ENCODE measurements at regions not wholly inside any gene's neighbourhood (a gene's known extent, or its start where the extent isn't known, plus 50 kb on each side); places are given as distances from the start of the nearest gene placed in this dataset.
A peak's percentile ranks its signal among the peaks of the same experiment; 100 is the strongest.

DNA sequence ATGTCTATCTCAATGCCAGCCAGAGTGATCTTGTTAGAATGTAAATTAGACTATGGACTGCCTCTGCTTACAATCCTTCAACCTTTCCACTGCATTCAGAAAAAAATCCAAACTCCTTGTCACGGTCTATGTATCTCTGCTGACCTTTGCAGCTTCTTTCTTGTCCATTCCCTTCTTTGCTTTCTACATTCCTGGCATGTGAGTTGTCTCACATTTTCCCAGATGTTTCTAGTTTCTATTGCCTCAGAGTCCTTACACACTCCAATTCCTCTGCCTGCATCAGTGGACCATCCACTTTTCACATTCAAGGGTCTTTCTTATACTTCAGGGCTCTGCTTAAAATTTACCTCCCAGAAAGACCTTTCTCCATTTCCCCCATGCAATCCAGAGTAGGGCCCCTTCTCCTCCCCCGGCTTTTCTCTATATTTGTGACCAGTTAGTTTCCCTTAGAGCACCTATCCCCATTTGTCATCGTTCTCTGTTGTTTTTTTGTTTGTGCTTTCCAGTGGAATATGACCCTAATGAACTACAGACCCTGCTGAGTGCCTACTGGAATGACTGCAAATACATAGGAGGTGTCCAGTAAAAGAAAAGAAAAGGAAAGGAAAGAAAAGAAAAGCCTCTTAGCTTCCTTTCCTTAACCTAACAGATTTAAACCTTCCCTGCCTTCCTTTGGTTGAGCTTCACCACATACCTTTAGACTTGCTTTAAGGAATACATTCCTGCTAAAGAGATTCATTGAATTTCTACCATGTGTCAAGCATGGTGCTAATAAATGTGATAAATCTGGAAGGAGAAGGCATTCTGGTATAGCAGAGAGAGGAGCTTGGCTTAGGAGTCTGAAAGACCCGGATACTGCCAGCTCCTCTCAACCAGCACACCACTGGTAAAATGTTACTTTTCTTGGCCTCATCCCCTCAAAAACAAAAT lies 102.0 kb downstream of the DIRAS3 start:
- Histone ChIP-seq H3K9me3 (no peaks in the 10 kb centered on the region), H3K36me3 (no peaks in the 10 kb centered on the region), H3K27me3 (no peaks in the 10 kb centered on the region), H3K4me3 (no peak overlapping the region), H3K27ac (no peak overlapping the region), H3K4me1 (peaks cover 0 to 25% (median 10%) of the 10 kb centered on the region in 4 donors)
- intact Hi-C loops (cut with DNase I; ENCODE audit: low total_unique reads) = no loop called here
- no peak for DNase-seq
- TF ChIP-seq, protein P1, sequence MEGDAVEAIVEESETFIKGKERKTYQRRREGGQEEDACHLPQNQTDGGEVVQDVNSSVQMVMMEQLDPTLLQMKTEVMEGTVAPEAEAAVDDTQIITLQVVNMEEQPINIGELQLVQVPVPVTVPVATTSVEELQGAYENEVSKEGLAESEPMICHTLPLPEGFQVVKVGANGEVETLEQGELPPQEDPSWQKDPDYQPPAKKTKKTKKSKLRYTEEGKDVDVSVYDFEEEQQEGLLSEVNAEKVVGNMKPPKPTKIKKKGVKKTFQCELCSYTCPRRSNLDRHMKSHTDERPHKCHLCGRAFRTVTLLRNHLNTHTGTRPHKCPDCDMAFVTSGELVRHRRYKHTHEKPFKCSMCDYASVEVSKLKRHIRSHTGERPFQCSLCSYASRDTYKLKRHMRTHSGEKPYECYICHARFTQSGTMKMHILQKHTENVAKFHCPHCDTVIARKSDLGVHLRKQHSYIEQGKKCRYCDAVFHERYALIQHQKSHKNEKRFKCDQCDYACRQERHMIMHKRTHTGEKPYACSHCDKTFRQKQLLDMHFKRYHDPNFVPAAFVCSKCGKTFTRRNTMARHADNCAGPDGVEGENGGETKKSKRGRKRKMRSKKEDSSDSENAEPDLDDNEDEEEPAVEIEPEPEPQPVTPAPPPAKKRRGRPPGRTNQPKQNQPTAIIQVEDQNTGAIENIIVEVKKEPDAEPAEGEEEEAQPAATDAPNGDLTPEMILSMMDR (IDR thresholded peaks at IDR 0.05) = no peak

DNA sequence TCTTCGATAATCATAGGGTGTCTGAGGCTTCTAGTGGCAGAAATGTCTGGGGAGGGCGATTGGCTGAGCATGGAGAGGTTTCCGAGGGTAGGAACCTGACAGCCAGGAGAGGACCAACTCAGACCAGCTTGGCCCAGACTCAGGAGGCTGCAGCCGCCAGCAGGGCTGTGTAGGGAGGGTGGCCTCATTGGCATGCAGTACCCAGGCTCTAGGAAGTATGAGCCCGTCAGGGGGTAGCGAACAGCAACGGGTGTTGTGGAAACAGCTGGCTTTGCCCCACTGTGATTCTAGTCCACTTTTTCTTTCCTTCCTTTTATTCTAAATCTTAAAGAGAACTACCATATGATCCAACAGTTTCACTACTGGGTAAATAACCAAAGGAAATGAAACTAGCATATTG lies 103.3 kb downstream of the DIRAS3 start:
- peak overlapping the region; percentile 11 to 56 for H3K27ac ChIP-seq
- TF ChIP-seq, protein P1 (IDR thresholded peaks at IDR 0.05) = no peak
- H3K27me3 ChIP-seq = no peaks in the 10 kb centered on the region
- no peaks in the 10 kb centered on the region for H3K9me3 ChIP-seq
- H3K4me1 ChIP-seq = peaks cover 0 to 25% (median 10%) of the 10 kb centered on the region in 4 donors
- no peaks in the 10 kb centered on the region for H3K36me3 ChIP-seq
- intact Hi-C loops (cut with DNase I; ENCODE audit: low total_unique reads) = no loop called here
- DNase-seq = no peak
- H3K4me3 ChIP-seq = no peak overlapping the region

DNA sequence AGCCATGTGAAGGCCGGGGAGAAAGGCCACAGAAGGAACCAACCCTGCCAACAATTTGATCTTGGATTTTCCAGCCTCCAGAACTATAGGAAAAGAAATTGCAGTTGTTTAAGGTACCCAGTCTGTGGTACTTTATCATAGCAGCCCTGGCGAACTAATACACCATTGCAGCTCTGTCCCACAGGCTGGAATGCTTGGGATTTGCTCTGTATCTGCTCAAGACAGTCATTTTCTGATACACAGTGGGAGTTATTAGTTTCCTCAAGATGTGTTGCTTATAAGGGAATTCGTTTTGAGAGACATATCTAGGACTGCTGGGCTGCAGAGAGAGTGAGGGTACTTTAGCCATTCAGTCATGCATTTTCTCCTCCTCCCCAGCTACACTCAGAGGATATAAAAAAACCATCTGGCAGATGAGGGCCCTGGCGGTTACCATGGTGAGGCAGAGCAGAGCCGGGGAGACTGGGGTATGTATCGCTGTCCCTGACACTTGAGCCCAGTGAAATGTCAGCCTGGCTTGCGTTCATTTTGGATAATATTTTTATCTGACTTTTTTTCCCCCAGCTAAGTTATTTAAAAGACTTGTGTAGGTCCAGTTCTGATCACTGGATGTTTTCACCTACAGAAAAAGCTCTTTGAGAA lies 104.6 kb downstream of the DIRAS3 start:
- no peaks in the 10 kb centered on the region for H3K27me3 ChIP-seq
- H3K4me3 ChIP-seq = no peak overlapping the region
- H3K27ac ChIP-seq = peak overlapping the region in 1 of 2 donors; percentile 56
- H3K9me3 ChIP-seq = no peaks in the 10 kb centered on the region
- TF ChIP-seq, protein P1 (IDR thresholded peaks at IDR 0.05) = no peak
- intact Hi-C loops (cut with DNase I; ENCODE audit: low total_unique reads) = no loop called here
- no peaks in the 10 kb centered on the region for H3K36me3 ChIP-seq
- H3K4me1 ChIP-seq = peaks cover 0 to 25% (median 10%) of the 10 kb centered on the region in 4 donors
- DNase-seq = no peak

DNA sequence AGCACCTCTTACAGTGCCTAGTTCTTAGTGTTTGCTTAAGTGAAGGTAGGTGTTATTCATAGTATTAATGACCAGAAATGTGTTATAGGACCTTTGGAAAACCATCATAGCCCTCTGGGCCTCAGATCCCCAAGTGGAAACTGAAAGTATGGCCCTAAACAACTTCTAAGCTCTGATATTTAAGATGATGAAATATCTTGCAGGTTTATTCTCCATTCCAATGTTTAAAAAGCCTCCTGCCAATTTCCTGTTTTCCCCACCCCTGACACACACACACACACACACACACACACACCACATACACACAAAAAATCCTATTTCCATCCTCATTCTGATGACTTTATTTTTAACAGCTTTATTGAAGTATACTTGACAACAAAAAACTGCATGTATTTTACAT lies 108.2 kb downstream of the DIRAS3 start:
- intact Hi-C loops (cut with DNase I; ENCODE audit: low total_unique reads) = no loop called here
- TF ChIP-seq, protein P1 (IDR thresholded peaks at IDR 0.05) = no peak
- no peaks in the 10 kb centered on the region for H3K27me3 ChIP-seq
- no peak for DNase-seq
- no peaks in the 10 kb centered on the region for H3K9me3 ChIP-seq
- no peak overlapping the region for H3K4me3 ChIP-seq
- no peak overlapping the region for H3K27ac ChIP-seq
- no peaks in the 10 kb centered on the region for H3K36me3 ChIP-seq
- H3K4me1 ChIP-seq = peaks cover 0 to 19% (median 10%) of the 10 kb centered on the region in 4 donors

DNA sequence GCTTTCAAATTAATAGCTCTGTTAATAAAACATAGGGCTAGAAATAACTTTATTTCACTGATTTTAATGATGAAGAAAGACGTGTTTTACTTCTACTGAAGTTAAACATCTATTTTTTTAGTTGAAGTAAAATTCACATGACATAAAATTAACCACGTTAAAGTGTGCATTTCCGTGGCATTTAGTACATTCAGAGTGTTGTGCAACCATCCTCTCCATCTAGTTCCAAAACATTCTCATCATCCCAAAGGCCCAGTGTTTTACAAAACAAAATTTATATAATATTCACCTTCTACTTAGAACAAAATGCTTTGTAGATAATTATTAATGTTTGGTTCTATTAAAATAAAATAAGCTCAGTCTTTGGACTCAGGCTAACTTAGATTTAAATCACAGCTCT lies 108.5 kb upstream of the GNG12 start:
- Histone ChIP-seq H3K36me3 (no peaks in the 10 kb centered on the region), H3K4me3 (no peak overlapping the region), H3K9me3 (no peaks in the 10 kb centered on the region), H3K27ac (no peak overlapping the region), H3K4me1 (peaks cover 0 to 13% (median 7%) of the 10 kb centered on the region in 4 donors), H3K27me3 (no peaks in the 10 kb centered on the region)
- DNase-seq = no peak
- TF ChIP-seq, protein P1 (IDR thresholded peaks at IDR 0.05) = no peak
- intact Hi-C loops (cut with DNase I; ENCODE audit: low total_unique reads) = no loop called here
